ENCODE measurements at regions not wholly inside any gene's neighbourhood (a gene's known extent, or its start where the extent isn't known, plus 50 kb on each side); places are given as distances from the start of the nearest gene placed in this dataset.

- Histone ChIP-seq H3K9me3 (ENCODE audit: low read depth) (no peaks in the 10 kb centered on the region), H3K36me3 (no peaks in the 10 kb centered on the region), H3K4me1 (ENCODE audit: low read depth) (peaks cover 5% of the 10 kb centered on the region), H3K27me3 (no peaks in the 10 kb centered on the region), H3K4me3 (no peak overlapping the region), H3K27ac (no peak overlapping the region)
- TF ChIP-seq CTCF (IDR thresholded peaks at IDR 0.05; ENCODE audit: low read depth, low read length) = no peak
- no peak for DNase-seq (ENCODE audit: low read depth in 1 of 2, low spot score in 1 of 2)
Measured at GRCh38 chr10:36604316-36604715, 521.1 kb upstream of the ANKRD30A start.

DNA sequence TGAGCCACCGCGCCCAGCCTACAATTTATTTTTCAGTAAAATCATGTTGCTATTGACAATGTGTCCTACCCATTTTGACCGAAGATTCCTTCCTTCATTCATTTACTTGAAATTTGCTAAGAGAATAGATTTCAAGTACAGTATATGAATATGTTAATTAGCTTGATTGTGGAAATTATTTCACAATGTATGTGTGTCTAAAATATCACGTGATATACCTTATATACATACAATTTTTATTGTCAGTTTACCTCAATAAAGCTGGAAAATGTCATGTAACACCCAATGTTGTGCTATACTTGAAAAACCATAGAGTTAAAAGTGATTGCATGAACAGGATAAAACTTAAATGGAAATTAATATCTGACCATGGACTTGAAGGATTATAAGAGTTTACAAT, 521.7 kb upstream of the ANKRD30A start:
- Histone ChIP-seq H3K4me1 (ENCODE audit: low read depth) (peaks cover 9% of the 10 kb centered on the region), H3K4me3 (no peak overlapping the region), H3K27ac (no peak overlapping the region), H3K36me3 (no peaks in the 10 kb centered on the region), H3K27me3 (no peaks in the 10 kb centered on the region), H3K9me3 (ENCODE audit: low read depth) (no peaks in the 10 kb centered on the region)
- no peak for TF ChIP-seq CTCF (IDR thresholded peaks at IDR 0.05; ENCODE audit: low read depth, low read length)
- DNase-seq (ENCODE audit: low read depth in 1 of 2, low spot score in 1 of 2) = no peak

DNA sequence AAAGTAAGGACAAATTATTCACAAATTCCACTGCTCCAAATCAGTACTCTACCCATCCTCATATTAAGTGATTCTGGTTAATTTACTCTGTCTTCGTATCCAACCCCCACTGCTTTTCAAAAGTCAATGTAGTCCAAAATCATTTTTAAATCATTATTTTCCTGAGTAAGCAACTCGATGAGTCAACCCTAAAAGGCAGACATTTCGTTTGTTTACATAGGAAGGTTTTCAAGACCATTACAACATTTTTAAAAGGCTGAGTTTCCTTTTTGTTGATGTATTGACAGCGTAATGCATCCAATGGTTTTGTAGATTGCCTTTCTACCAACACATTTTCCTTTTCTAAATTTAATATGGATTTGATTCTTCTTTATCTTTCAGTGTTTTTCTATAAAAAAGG, 523.0 kb upstream of the ANKRD30A start:
- H3K9me3 ChIP-seq (ENCODE audit: low read depth) = no peaks in the 10 kb centered on the region
- no peak overlapping the region for H3K4me3 ChIP-seq
- no peak for TF ChIP-seq CTCF (IDR thresholded peaks at IDR 0.05; ENCODE audit: low read depth, low read length)
- peaks cover 9% of the 10 kb centered on the region for H3K4me1 ChIP-seq (ENCODE audit: low read depth)
- H3K27me3 ChIP-seq = no peaks in the 10 kb centered on the region
- peak in 1 of 2 donors; percentile 49 for DNase-seq (ENCODE audit: low read depth in 1 of 2, low spot score in 1 of 2)
- H3K36me3 ChIP-seq = no peaks in the 10 kb centered on the region
- H3K27ac ChIP-seq = no peak overlapping the region

- Histone ChIP-seq H3K9me3 (ENCODE audit: low read depth) (no peaks in the 10 kb centered on the region), H3K4me3 (no peak overlapping the region)
- no peak for TF ChIP-seq CTCF (IDR thresholded peaks at IDR 0.05; ENCODE audit: low read depth, low read length)
Measured at GRCh38 chr10:36597756-36598320, 527.6 kb upstream of the ANKRD30A start.

GRCh38 chr10:36592964-36593363, 532.4 kb upstream of the ANKRD30A start:
- H3K9me3 ChIP-seq (ENCODE audit: low read depth) = no peaks in the 10 kb centered on the region
- H3K4me3 ChIP-seq = no peak overlapping the region
- no peaks in the 10 kb centered on the region for H3K36me3 ChIP-seq
- DNase-seq (ENCODE audit: low read depth in 1 of 2, low spot score in 1 of 2) = no peak
- no peaks in the 10 kb centered on the region for H3K27me3 ChIP-seq
- H3K4me1 ChIP-seq (ENCODE audit: low read depth) = no peaks in the 10 kb centered on the region
- TF ChIP-seq CTCF (IDR thresholded peaks at IDR 0.05; ENCODE audit: low read depth, low read length) = no peak
- H3K27ac ChIP-seq = no peak overlapping the region

More at GRCh38 chr10:36597756-36598320, 527.6 kb upstream of the ANKRD30A start:
- H3K4me1 ChIP-seq (ENCODE audit: low read depth) = peaks cover 7% of the 10 kb centered on the region
- no peak overlapping the region for H3K27ac ChIP-seq
- H3K36me3 ChIP-seq = no peaks in the 10 kb centered on the region
- no peak for DNase-seq (ENCODE audit: low read depth in 1 of 2, low spot score in 1 of 2)
- H3K27me3 ChIP-seq = no peaks in the 10 kb centered on the region
